ENCODE measurements at regions not wholly inside any gene's neighbourhood (a gene's known extent, or its start where the extent isn't known, plus 50 kb on each side); places are given as distances from the start of the nearest gene placed in this dataset.

DNA sequence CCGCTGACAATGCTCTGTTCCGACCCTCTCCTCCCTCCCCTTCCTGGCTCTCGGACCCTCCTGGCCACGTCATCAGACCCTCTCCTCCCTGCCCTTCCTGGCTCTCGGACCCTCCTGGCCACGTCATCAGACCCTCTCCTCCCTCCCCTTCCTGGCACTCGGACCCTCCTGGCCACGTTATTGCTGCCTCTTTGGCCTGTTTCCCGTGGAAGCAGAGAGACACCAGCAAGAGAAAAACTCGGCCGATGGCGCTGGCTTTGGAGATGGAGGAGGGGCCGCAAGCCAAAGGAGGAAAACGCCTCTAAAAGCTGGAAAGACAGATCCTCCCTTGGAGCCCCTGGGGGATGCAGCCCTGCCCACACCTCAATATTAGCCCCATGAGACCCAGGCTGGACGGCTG lies 463.3 kb downstream of the BRD1 start:
- TF ChIP-seq EP300 (IDR thresholded peaks at IDR 0.05) = no peak
- TF ChIP-seq, protein P1, sequence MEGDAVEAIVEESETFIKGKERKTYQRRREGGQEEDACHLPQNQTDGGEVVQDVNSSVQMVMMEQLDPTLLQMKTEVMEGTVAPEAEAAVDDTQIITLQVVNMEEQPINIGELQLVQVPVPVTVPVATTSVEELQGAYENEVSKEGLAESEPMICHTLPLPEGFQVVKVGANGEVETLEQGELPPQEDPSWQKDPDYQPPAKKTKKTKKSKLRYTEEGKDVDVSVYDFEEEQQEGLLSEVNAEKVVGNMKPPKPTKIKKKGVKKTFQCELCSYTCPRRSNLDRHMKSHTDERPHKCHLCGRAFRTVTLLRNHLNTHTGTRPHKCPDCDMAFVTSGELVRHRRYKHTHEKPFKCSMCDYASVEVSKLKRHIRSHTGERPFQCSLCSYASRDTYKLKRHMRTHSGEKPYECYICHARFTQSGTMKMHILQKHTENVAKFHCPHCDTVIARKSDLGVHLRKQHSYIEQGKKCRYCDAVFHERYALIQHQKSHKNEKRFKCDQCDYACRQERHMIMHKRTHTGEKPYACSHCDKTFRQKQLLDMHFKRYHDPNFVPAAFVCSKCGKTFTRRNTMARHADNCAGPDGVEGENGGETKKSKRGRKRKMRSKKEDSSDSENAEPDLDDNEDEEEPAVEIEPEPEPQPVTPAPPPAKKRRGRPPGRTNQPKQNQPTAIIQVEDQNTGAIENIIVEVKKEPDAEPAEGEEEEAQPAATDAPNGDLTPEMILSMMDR (IDR thresholded peaks at IDR 0.05) = no peak
